GM18508 (cell line): ENCODE measurements at regions not wholly inside any gene's neighbourhood (a gene's known extent, or its start where the extent isn't known, plus 50 kb on each side); places are given as distances from the start of the nearest gene placed in this dataset.

Experiments used
- ATAC-seq: cut with Tn5 transposase; IDR thresholded peaks from one replicate; pipeline ENCODE4 v1.9.1; 2021; ENCODE audit warnings: moderate number of reproducible peaks; ENCODE audit not compliant: insufficient read depth, unreplicated experiment

DNA sequence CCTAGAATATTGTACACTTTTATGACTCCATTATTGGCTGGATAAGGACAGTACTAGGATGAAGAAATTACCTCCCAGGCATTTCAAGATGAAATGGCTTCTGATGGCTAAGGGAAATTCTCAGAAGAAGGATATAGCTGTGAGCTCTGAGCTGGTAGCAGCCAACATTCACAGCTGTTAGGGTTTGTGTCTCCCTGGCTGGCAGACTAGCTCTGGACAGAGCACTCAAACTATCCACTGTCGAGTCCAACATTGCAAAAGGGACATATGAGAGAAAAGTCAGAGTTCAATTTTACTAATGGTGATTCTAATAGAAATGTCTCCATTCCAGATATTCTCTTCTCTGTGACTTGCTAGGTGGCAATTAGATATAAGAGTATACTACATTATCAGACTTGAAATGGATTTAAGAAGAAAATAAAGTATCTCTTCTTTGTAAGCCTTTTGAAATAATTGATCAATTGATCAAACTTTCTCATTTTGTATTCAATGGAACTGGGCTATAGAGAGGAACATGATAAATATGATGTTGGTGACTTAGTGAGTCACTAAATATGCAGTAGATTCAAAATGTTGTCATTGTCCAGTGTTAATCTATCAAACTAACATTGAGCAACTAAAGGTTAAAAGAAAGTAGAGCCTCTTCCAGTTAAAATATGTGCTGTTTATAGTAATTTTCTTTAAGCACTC is 1920.3 kb downstream of the SUCLG1 start:
- no peak for ATAC-seq

DNA sequence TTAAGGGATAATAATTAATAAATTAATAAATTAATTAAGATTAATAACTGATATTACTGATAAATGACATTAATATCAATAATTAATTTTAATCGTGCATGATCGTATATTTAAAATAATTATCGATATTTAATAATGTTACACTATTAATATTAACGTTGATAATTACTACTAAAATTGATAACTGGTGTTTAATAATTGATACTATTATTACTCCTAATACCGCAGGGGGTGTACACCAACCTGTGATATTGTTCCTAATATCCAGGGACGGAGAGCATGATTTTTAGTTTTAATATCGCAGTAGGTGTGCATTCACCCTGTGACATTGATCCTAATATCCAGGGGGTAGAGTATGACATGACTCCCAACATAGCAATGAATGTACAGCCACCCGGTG is 1930.8 kb downstream of the SUCLG1 start:
- ATAC-seq, result no peak

DNA sequence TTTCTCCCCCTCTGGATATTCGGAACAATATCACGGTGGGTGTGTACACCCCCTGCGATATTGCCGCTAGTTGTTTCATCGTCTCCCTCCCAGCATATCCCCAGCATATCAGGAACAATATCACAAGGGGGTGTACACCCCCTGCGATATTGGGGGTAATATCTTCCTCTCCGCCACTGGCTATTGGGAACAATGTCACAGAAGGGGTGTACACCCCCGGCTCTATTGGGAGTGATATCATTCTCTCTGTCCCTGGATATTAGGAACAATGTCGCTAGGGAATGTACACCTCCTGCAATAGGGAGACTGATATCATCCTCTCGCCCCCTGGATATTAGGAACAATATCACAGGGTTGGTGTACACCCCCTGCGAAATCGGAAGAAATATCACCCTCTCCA is 1932.0 kb downstream of the SUCLG1 start:
- no peak for ATAC-seq

DNA sequence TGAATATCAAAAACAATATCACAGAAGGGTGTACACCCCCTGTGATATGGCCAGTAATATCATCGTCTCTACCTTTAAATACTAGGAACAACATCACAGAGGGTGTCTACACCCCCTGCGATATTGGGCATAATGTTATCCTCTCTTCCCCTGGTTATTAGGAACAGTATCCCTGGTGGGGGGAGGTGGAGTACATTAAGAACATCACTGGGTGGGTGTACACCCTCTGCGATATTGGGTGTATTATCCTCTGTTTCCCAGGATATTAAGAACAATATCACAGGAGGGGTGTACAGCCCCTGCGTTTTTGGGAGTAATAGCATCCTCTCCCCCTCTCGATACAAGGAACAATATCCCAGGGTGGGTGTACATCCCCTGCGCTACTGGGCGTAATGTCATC is 1932.8 kb downstream of the SUCLG1 start:
- ATAC-seq, result no peak

DNA sequence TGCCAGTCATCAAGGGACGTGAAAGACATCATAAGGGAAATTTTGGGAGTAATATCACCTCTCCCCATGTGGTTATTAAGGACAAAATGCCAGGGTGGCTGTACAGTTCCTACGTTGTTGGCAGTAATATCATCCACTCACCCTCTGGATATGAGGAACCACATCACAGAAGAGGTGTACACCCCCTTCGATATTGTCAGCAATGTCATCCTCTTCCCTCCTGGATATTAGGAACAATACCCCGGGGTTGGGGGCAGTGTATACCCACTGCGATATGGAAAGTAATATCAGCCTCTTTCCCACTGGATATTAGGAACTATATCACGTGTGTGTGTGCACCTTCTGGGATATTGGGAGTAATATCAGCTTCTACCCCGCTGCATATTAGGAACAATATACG is 1933.3 kb downstream of the SUCLG1 start:
- no peak for ATAC-seq

DNA sequence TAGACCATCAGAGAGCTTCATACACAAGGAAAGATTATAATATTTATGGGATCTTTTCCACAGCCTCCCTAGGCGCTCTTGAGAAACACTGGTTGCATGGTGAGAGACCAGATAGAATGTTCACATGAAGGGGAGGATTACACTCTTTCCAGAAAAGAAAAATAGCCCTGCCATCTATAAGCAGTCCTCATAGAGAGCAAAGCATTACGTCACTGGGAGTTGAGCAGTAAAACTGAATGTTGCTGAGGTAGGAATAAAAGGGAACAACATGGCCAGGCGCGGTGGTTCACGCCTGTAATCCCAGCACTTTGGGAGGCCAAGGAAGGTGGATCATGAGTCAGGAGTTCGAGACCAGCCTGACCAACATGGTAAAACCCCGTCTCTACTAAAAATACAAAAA is 1934.3 kb downstream of the SUCLG1 start:
- no peak for ATAC-seq

DNA sequence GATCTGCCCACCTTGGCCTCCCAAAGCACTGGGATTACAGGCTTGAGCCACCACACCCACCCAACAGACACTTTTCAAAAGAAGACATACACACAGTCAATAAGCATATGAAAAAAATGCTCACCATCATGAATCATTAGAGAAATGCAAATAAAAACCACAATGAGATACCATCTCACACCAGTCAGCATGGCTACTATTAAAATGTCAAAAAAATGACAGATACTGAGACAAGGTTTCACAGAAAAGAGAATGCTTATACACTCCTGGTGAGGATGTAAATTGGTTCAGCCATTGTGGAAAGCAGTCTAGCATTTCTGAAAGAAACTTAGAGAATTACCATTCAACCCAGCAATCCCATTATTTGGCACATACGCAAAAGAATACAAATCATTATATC is 1947.2 kb downstream of the SUCLG1 start:
- no peak for ATAC-seq

DNA sequence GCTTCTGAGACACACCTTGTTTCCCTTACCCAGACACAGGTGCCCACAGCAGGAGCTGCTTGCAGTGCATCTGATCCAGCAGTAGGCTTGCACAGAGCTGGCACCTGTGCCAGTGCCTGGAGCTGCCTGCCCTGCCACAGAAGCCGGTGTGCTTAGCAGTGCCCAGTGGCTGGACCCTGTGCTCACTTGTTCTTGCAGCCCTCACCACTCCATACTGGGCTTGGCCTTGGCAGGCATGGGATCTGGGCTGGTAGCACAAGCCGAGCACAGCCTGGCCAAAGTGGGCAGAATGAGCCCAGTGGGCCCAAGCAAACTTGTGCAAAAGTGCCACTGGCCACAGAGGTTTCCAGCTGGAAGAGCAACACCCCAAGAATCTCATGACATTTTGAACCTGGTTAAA is 1950.4 kb downstream of the SUCLG1 start:
- no peak for ATAC-seq

DNA sequence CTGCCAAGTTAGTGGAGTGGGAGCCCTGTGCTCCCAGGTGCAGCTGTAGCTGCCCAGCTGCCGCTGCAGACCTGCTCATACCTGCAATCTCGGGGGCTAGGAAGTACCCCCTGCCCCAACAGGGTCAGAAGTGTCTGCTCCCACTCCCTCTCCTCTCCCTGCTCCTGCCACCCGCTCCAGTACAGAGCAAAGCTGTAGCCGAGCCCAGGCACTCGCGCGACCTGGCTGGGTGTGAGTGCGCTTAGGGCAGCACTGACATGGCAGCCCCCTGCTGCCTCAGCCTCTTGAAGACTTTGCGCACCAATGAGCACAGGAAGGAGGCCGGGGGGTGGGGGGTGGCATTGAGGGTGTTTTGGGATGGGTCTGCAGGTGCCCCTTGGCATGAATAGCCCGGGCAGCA is 1951.4 kb downstream of the SUCLG1 start:
- ATAC-seq, result no peak

DNA sequence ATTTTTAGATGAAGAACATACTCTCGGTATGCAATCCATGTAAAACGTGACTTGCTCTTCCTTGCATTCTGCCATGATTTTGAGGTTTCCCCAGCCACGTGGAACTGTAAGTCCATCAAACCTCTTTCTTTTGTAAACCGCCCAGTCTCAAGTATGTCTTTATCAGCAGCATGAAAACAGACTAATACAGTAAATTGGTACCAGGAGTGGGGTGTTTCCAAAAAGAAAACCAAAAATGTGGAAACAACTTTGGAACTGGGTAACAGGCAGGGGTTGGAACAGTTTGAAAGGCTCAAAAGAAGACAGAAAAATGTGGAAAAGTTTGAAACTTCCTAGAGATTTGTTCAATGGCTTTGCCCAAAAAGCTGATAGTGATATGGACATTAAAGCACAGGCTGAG is 1957.9 kb downstream of the SUCLG1 start:
- ATAC-seq, result no peak

DNA sequence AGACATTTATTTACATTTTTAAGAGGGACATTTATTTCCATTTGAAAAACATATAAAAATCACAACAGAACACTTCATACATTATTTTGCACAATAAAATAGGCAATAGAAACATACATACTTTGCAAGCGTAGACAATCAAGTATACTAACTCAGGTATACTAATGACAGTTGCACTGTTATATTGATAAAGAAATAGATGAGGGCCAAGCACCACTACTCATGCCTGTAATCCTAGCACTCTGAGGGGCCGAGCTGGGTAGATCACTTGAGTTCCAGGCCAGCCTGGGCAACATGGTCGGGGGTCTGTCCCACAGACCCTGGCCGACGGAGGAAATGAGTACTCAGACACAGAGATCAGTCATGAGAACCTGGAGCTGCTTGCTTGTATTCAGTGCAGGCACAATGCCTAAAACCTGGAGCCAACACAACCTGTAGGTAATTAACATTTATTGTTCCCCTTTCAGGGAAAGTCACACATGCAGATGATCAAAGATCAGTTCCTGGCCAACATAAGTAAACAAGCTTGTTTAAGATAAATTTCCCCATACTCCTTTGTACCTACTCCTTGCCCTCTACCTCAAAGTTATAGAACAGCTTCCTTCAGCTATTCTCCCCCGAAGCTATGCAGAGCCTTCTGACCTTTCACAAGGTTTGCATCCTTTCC is 1960.2 kb downstream of the SUCLG1 start:
- ATAC-seq, result no peak

DNA sequence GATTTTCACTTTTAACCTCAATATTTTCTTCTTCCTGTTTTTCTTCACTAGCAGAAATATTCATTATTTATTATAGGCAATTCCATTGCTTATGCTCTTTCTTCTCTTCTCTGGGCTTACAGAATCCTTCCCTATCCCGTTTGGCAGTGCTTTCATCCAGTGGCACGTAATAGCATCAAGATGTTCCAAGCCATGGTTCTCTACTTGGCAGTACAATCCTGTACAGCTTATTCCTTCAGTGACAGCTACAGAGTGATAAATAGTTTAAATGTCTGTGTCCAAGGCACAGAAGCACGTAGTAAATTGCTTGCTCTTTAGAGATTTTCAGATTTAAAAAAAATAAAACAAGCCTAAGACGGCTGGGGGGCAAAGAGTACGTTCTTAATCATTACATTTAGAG is 1964.3 kb downstream of the SUCLG1 start:
- no peak for ATAC-seq

DNA sequence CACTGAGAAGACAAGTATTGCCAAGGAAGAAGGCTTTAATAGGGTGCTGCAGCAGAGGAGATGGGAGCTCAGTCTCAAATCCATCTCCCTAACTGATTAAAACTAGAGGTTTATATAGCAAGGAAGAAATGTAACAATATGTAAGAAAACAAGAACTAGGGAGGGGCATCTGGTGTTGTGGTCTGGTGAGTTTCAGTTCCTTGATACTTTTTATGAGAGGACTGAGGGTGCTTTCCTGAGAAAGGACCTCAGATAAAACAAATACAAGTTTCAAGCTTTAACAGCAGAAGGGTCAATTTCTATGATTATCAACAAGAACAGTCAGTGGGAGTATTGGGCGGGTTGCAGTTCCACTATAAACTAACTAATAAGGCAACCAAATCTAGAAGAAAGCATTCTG is 1967.5 kb downstream of the SUCLG1 start:
- no peak for ATAC-seq

DNA sequence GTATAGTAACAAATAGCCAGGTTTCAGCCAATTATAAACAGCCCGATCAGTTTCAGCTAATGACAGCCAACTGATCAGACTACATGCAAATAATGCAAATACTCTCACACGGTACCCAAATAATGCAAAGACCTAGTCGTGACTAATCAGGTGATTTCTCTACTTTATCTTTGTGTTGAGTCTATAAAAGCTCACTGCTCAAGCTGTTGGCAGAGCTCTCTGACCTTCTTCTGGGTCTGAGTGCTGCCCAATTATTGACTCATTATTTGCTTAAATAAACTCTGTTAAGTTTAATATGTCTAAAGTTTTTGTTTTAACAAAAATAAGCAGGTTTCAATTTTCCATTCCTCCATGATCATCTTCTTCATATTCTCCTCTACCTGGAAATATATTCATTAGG is 1971.7 kb downstream of the SUCLG1 start:
- no peak for ATAC-seq

DNA sequence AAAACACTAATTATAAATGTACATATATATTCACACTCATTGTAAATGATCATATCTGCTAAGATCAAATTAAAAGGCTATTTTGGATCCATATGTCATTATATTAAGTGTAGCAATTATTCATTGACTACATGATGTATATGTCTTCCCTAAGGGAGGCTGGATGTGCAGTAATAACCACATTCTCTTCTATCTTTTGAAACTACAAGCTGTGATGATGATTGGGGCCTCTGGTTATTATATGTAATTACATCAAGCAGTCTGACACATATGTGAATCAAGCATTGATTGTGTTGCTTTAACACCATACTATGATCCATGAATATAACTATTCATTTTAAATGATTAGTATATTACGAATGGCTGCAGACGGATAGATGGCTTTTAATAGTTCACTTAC is 1973.4 kb downstream of the SUCLG1 start:
- ATAC-seq, result no peak

DNA sequence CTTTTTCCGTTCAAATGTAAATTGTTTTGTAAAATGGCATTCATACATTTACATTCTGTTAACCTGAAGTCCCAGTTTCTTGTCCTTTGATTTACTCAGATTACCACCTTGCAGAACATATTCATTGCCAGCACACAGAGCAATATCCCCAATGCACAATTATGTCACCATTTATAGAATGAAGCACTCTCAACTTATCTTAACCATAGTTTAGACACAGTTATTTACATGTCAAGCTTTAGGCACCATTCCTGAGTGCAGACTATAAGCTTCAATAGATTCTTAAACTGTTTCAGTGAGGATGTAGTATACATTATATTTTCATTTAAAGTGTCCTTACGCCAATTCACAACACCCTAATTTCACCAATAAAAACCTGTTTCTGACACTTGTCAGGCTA is 1977.9 kb downstream of the SUCLG1 start:
- no peak for ATAC-seq

DNA sequence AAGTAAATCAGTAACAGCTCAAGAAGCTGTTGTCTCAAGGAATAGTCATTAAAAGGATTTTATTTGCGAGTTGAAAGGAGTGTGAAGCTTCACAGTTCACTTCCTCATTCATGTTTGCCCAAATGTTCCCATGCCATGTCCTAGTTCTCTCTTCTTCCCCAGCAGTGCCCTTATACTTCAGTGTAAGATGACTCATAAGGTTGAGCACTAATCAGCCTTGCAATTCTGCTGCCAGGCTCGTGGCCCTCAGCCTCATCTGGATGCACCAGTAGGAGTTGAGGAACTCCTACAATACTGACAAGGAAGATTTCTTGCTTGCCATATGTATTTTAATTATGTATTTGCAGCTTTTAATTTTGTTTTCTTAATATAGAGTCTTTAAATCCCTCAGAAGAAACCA is 1980.4 kb downstream of the SUCLG1 start:
- no peak for ATAC-seq

DNA sequence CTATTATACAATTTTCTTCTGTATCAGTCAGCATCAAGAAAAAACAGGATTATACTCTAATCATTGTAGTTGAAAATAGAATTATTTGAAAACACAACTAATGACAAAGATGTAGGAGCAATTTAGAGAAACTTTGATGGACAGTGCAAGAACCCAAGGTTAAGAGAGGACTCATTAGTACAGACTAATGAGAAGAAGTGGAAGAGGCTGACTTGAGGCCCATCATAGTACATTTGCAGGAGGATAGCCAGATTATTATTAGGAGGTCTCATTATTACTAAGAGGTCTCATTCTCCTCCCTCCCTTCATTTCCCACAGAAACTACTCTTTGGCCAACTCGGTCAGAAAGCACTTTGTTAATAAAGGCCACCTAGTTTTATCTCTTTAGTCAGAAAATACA is 1983.0 kb downstream of the SUCLG1 start:
- ATAC-seq, result no peak

DNA sequence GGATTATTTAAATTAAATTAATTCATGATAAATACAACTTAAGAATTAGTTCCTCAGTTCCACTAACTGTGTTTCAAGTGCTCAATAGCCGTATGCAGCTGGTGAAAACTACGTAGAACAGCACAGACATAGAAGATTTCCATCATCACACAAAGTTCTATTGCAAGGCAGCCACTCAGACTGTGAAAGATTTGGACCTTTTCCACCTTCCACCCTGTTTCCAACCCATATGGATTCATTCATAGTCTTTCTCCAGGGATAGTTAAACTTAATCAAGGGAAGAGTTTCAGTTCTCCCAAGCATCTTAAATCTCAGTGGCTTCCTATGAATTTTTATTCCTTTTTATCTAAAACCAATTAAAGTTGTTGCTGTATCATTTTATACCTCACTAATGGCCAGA is 2030.8 kb downstream of the SUCLG1 start:
- ATAC-seq, result no peak

DNA sequence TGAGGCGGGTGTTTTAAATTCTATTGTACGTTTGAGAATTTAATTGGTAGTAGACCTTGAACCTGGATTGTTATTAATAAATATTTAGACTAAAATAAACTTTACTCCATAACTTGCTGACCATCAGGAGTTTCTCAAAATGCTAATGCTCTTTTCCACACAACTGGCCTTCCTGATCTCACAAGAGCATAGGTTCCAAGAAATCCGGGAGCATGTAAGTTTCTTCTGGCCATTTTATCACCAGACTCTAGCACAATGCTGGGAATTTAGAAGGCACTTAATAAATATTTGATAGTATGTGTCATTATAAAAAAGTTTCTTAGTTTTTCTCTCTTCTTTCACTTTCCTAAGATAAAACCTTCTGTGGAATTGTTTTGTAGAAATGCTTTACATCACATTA is 2047.1 kb downstream of the SUCLG1 start:
- ATAC-seq, result no peak

DNA sequence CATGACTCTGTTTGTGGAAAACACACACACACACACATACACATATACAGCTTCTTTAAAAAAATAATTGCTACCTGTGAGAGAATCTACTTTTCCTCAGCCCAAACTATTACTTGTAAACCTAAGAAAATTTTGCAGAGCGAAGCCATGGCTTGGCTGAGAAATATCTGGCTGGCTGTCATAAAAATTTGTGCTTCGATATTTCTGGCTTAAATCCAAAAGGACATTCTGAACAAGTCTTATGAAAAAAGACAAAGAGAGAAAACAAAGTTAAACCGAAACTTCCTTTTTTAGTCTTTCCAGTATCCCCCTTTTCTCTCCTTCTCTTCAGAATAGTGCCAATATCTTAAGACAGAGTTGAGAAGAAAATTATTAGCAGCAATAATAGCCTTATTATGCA is 2048.0 kb downstream of the SUCLG1 start:
- ATAC-seq, result no peak

DNA sequence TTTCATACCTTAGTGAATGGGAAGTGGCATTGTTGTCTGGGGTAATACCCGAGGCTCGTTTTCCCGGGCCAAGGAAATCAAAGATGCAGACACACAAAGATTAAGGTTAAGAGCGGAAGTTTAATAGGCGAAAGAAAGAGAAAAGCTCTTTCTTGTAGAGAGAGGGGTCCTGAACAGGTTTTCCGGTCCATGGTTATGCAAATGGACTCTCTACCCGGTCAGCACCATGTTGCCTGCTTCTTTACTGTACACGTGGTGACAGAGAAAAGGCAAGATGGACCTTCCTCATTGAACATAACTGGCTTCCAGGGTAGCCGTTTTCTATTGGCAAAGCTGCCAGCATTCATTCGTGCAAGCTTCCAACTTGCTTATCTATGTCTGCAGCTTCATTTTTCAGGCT is 2063.5 kb downstream of the SUCLG1 start:
- no peak for ATAC-seq
